Adipocyte (in vitro differentiated cells): ENCODE measurements at regions not wholly inside any gene's neighbourhood (a gene's known extent, or its start where the extent isn't known, plus 50 kb on each side); places are given as distances from the start of the nearest gene placed in this dataset.

ENCODE experiments used
- DNase-seq: peaks from one replicate; pipeline ENCODE4 v3.0.0-alpha.2; 2015; ENCODE audit warnings: low read depth
- H3K27me3 ChIP-seq: replicated peaks from 2 replicates; pipeline ENCODE4 v1.7.0; 2013; ENCODE audit warnings: mild to moderate bottlenecking, low read length, moderate library complexity; ENCODE audit not compliant: control insufficient read depth, insufficient read depth
- H3K36me3 ChIP-seq: 2 replicates; pipeline ENCODE4 v1.7.0; 2013; ENCODE audit warnings: low read length, mild to moderate bottlenecking, moderate library complexity; ENCODE audit not compliant: control insufficient read depth, insufficient read depth, severe bottlenecking
- H3K4me1 ChIP-seq: 2 replicates; pipeline ENCODE4 v1.7.0; 2013; ENCODE audit warnings: mild to moderate bottlenecking, low read length, moderate library complexity; ENCODE audit not compliant: control insufficient read depth, insufficient read depth
- H3K4me3 ChIP-seq: 2 replicates; pipeline ENCODE4 v1.7.0; 2013; ENCODE audit warnings: mild to moderate bottlenecking, low read length, moderate library complexity
- H3K9ac ChIP-seq: 2 replicates; pipeline ENCODE4 v1.7.0; 2013; ENCODE audit warnings: mild to moderate bottlenecking, low read length, moderate library complexity
- H3K9me3 ChIP-seq: 2 replicates; pipeline ENCODE4 v1.7.0; 2013; ENCODE audit warnings: mild to moderate bottlenecking, low read length, moderate library complexity; ENCODE audit not compliant: control insufficient read depth

DNA sequence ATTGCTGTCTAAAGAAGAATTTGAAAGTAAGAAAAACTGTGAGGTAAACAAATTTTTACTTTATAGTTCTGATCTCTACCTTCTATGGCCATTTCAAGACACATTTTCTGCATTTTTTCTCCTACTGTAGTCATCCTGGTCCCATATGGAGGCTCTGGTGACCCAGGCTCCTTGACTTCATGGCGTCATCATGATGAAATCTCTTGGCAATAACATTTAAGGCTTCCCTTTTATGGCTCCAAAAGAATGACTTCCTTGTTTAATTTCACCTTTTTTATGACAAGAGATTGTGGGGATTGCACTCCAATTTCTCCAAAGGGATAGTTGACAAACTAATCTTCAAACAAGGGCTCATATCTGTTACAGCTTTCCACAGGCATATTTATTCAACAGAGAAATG, 143.0 kb upstream of the SCN7A start:
- no peak for DNase-seq
- Histone ChIP-seq H3K36me3 (no peaks in the 10 kb centered on the region), H3K9ac (no peak overlapping the region)

GRCh38 chr2:166634706-166635105, 140.7 kb upstream of the SCN7A start:
- no peak for DNase-seq
- H3K4me3 ChIP-seq: no peak overlapping the region
- peaks cover 4% of the 10 kb centered on the region for H3K9me3 ChIP-seq
- H3K36me3 ChIP-seq: no peaks in the 10 kb centered on the region
- H3K9ac ChIP-seq: no peak overlapping the region
- H3K27me3 ChIP-seq: no peaks in the 10 kb centered on the region
- peaks cover 2% of the 10 kb centered on the region for H3K4me1 ChIP-seq

More for the DNA sequence above, 143.0 kb upstream of the SCN7A start:
- Histone ChIP-seq H3K27me3 (no peaks in the 10 kb centered on the region), H3K4me3 (no peak overlapping the region), H3K9me3 (no peaks in the 10 kb centered on the region), H3K4me1 (peaks cover 2% of the 10 kb centered on the region)

GRCh38 chr2:166632616-166633015, 138.6 kb upstream of the SCN7A start:
- peaks cover 4% of the 10 kb centered on the region for H3K9me3 ChIP-seq
- H3K36me3 ChIP-seq: no peaks in the 10 kb centered on the region
- DNase-seq: peak; percentile 55
- no peak overlapping the region for H3K9ac ChIP-seq
- peaks cover 2% of the 10 kb centered on the region for H3K4me1 ChIP-seq
- H3K4me3 ChIP-seq: no peak overlapping the region
- H3K27me3 ChIP-seq: no peaks in the 10 kb centered on the region

DNA sequence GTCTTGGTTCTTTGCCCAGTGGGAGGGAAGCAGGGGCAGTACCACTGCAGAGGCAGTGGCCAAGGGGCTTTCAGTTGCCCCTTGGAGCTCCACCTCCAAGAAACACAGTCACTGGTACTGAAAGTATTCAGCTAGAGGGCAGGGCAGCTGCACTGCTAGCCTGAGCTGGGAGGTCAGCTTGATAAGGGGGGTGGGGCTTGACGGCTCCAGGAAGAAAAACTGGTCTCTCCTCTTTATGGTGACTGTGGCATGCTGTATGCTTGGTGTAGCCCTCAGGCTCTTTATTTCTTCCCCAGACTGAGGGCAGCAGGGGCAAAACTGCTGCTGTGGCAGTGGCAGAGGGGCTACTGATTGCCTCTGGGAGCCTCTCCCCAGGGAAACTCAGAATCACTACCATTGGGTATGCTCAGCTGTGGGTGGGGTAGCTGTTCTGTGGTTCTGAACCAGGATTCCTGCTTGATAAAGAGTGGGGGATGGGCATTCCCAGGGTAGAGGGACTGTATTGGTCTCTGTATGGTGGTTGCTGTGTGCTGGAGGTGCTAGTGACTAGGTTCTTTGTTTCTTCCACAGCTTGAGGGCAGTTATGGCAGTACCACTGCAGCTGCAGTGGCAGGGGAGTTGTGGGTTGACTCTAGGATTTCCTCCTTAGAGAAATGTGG, 134.6 kb upstream of the SCN7A start:
- H3K4me3 ChIP-seq: no peak overlapping the region
- H3K9me3 ChIP-seq: peaks cover 8% of the 10 kb centered on the region
- peaks cover 2% of the 10 kb centered on the region for H3K4me1 ChIP-seq
- H3K36me3 ChIP-seq: no peaks in the 10 kb centered on the region
- no peaks in the 10 kb centered on the region for H3K27me3 ChIP-seq
- no peak for DNase-seq
- H3K9ac ChIP-seq: no peak overlapping the region

DNA sequence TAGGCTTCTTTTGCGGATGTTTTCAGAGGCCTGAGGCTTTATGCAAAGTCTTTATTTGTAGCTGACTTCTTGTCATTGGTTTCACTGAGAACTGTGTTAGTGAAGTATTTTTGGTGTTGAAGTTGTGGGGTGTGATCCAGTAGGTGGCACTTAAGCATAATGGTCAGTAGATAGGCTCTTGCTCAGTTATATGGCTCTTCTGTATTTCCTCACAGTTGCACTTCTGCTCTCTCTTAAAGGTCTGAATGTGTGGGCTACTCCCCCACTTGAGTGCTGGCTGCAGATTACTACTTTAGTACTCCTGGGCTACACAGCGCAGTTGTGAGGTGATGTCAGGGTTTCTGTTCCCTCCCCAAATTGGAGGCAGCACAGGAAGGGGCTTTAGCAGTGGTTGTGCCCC, 133.8 kb upstream of the SCN7A start:
- DNase-seq: peak; percentile 7
- H3K4me1 ChIP-seq: peaks cover 1% of the 10 kb centered on the region
- H3K9ac ChIP-seq: no peak overlapping the region
- no peaks in the 10 kb centered on the region for H3K36me3 ChIP-seq
- H3K9me3 ChIP-seq: peaks cover 8% of the 10 kb centered on the region
- no peaks in the 10 kb centered on the region for H3K27me3 ChIP-seq
- H3K4me3 ChIP-seq: no peak overlapping the region

GRCh38 chr2:166625670-166626069, 131.6 kb upstream of the SCN7A start:
- Histone ChIP-seq H3K36me3 (no peaks in the 10 kb centered on the region), H3K27me3 (no peaks in the 10 kb centered on the region), H3K9me3 (peaks cover 8% of the 10 kb centered on the region), H3K4me3 (no peak overlapping the region), H3K9ac (no peak overlapping the region), H3K4me1 (no peaks in the 10 kb centered on the region)
- no peak for DNase-seq

- Histone ChIP-seq H3K36me3 (no peaks in the 10 kb centered on the region), H3K27me3 (no peaks in the 10 kb centered on the region), H3K9ac (no peak overlapping the region), H3K4me1 (no peaks in the 10 kb centered on the region), H3K4me3 (no peak overlapping the region), H3K9me3 (peaks cover 12% of the 10 kb centered on the region)
- DNase-seq: no peak
These were observed 120.5 kb upstream of the SCN7A start for GRCh38 chr2:166614503-166614902.

DNA sequence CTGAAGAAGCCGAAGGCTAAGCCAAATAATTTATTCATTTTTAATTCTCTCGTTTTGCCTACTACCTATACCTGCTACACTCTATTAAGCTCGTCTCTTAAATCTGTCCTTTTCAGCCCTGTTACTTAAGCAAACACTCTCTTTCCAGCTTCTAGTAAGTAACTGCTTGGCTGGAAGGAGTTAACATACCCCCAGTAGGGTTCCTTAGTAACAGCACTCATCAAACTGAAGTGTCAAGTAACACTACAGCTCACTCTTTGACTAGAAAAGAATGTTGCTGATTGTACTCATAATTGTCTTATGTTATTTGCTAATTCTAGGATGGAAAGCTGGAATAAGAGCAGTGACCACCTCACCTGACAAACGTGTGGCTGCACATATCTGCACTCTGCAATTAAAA, 120.0 kb upstream of the SCN7A start:
- no peaks in the 10 kb centered on the region for H3K36me3 ChIP-seq
- no peak overlapping the region for H3K4me3 ChIP-seq
- no peaks in the 10 kb centered on the region for H3K27me3 ChIP-seq
- peaks cover 12% of the 10 kb centered on the region for H3K9me3 ChIP-seq
- H3K9ac ChIP-seq: no peak overlapping the region
- no peak for DNase-seq
- no peaks in the 10 kb centered on the region for H3K4me1 ChIP-seq

GRCh38 chr2:166613226-166613625, 119.2 kb upstream of the SCN7A start:
- Histone ChIP-seq H3K27me3 (no peaks in the 10 kb centered on the region), H3K4me3 (no peak overlapping the region), H3K36me3 (no peaks in the 10 kb centered on the region), H3K4me1 (no peaks in the 10 kb centered on the region), H3K9me3 (peaks cover 12% of the 10 kb centered on the region), H3K9ac (no peak overlapping the region)
- DNase-seq: no peak

DNA sequence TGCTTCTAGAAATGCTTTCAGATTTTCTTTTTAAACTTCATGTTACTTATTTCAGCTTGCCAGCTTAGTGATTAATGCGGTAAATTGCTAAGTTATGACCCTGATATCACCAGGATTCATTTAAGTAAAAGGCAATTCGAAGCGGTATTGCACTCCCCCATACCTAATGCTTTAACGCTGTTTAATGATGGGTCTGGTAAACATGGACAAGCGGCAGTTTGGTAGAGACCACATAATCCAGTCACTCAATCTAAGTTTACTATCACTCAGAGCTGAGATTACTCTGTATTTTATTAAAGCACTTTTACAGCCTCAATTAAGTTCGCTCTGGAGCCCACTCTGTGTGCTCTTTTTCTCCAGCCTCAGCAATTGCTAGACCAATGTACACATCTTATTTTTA, 118.2 kb upstream of the SCN7A start:
- Histone ChIP-seq H3K27me3 (no peaks in the 10 kb centered on the region), H3K9me3 (peaks cover 9% of the 10 kb centered on the region), H3K4me1 (no peaks in the 10 kb centered on the region), H3K9ac (no peak overlapping the region), H3K4me3 (no peak overlapping the region), H3K36me3 (no peaks in the 10 kb centered on the region)
- no peak for DNase-seq

DNA sequence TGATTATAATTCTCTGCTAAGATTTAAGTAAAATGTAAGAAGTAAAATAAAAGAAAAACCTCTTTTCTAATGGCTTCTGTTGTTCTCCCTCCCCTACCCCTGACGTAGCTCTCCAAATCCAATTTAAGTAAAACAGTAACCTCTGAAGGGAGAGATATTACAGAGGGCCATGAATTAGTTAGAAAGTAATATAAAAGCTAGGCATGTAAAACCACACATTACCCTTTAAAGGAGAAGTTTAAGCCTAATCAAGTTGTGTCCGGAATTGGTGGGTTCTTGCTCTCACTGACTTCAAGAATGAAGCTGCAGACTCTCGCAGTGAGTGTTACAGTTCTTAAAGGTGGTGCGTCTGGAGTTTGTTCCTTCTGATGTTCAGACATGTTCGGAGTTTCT, 116.9 kb upstream of the SCN7A start:
- H3K4me1 ChIP-seq: no peaks in the 10 kb centered on the region
- H3K9me3 ChIP-seq: peaks cover 5% of the 10 kb centered on the region
- no peak overlapping the region for H3K4me3 ChIP-seq
- no peak for DNase-seq
- no peaks in the 10 kb centered on the region for H3K36me3 ChIP-seq
- no peak overlapping the region for H3K9ac ChIP-seq
- H3K27me3 ChIP-seq: no peaks in the 10 kb centered on the region
